ENCODE measurements at regions not wholly inside any gene's neighbourhood (a gene's known extent, or its start where the extent isn't known, plus 50 kb on each side); places are given as distances from the start of the nearest gene placed in this dataset.
"Not testable (repeated sequence)": the region's sequence is repeated elsewhere in the genome, so short reads cannot be mapped to it uniquely, and the experiment has no call there.

GRCh38 chr2:163119966-163120365 lies 281.4 kb upstream of the KCNH7 start:
- no peak for DNase-seq (ENCODE audit: low read depth)

- no peak for DNase-seq (ENCODE audit: low read depth)
Measured at GRCh38 chr2:163086940-163087339, 248.4 kb upstream of the KCNH7 start.

- not testable (repeated sequence) for DNase-seq (ENCODE audit: low read depth)
Measured at GRCh38 chr2:163085366-163086024, 246.9 kb upstream of the KCNH7 start.

- DNase-seq (ENCODE audit: low read depth) = no peak
Measured at GRCh38 chr2:163081754-163082153, 243.2 kb upstream of the KCNH7 start.

- DNase-seq (ENCODE audit: low read depth) = no peak
Measured at GRCh38 chr2:163077241-163077640, 238.7 kb upstream of the KCNH7 start.

GRCh38 chr2:163066085-163066484 lies 227.5 kb upstream of the KCNH7 start:
- no peak for DNase-seq (ENCODE audit: low read depth)

GRCh38 chr2:163062524-163062923 lies 224.0 kb upstream of the KCNH7 start:
- DNase-seq (ENCODE audit: low read depth) = no peak

GRCh38 chr2:163046615-163047014 lies 208.0 kb upstream of the KCNH7 start:
- no peak for DNase-seq (ENCODE audit: low read depth)

- no peak for DNase-seq (ENCODE audit: low read depth)
Measured at GRCh38 chr2:163045830-163046229, 207.3 kb upstream of the KCNH7 start.

GRCh38 chr2:163044114-163044513 lies 205.5 kb upstream of the KCNH7 start:
- no peak for DNase-seq (ENCODE audit: low read depth)

- DNase-seq (ENCODE audit: low read depth) = no peak
Measured at GRCh38 chr2:163043201-163043600, 204.6 kb upstream of the KCNH7 start.

- DNase-seq (ENCODE audit: low read depth) = no peak
Measured at GRCh38 chr2:163039266-163039665, 200.7 kb upstream of the KCNH7 start.

- no peak for DNase-seq (ENCODE audit: low read depth)
Measured at GRCh38 chr2:163028807-163029206, 190.2 kb upstream of the KCNH7 start.

GRCh38 chr2:163026136-163026775 lies 187.7 kb upstream of the KCNH7 start:
- not testable (repeated sequence) for DNase-seq (ENCODE audit: low read depth)

- not testable (repeated sequence) for DNase-seq (ENCODE audit: low read depth)
Measured at GRCh38 chr2:163016882-163017281, 178.3 kb upstream of the KCNH7 start.

- DNase-seq (ENCODE audit: low read depth) = no peak
Measured at GRCh38 chr2:163011000-163011399, 172.4 kb upstream of the KCNH7 start.

GRCh38 chr2:163008642-163009041 lies 170.1 kb upstream of the KCNH7 start:
- DNase-seq (ENCODE audit: low read depth) = no peak

GRCh38 chr2:162994718-162995117 lies 156.2 kb upstream of the KCNH7 start:
- no peak for DNase-seq (ENCODE audit: low read depth)

GRCh38 chr2:162992828-162993227 lies 154.3 kb upstream of the KCNH7 start:
- DNase-seq (ENCODE audit: low read depth) = no peak

- DNase-seq (ENCODE audit: low read depth) = no peak
Measured at GRCh38 chr2:162989507-162989906, 150.9 kb upstream of the KCNH7 start.

- DNase-seq (ENCODE audit: low read depth) = no peak
Measured at GRCh38 chr2:162974771-162975170, 136.2 kb upstream of the KCNH7 start.

- no peak for DNase-seq (ENCODE audit: low read depth)
Measured at GRCh38 chr2:162972383-162972782, 133.8 kb upstream of the KCNH7 start.

- no peak for DNase-seq (ENCODE audit: low read depth)
Measured at GRCh38 chr2:162968306-162968705, 129.7 kb upstream of the KCNH7 start.

- DNase-seq (ENCODE audit: low read depth) = no peak
Measured at GRCh38 chr2:162967811-162968210, 129.2 kb upstream of the KCNH7 start.

Measured in M059J (cell line).